Rectal smooth muscle tissue (tissue), 1 donor: ENCODE measurements at regions not wholly inside any gene's neighbourhood (a gene's known extent, or its start where the extent isn't known, plus 50 kb on each side); places are given as distances from the start of the nearest gene placed in this dataset.

ENCODE experiments used
- H3K27ac ChIP-seq: one replicate; pipeline ENCODE4 v1.7.0; 2013; ENCODE audit warnings: low read depth, low read length, inconsistent platforms
- H3K27me3 ChIP-seq: one replicate; pipeline ENCODE4 v1.7.0; 2013; ENCODE audit warnings: low read length; ENCODE audit not compliant: control insufficient read depth, insufficient read depth
- H3K36me3 ChIP-seq: one replicate; pipeline ENCODE4 v1.7.0; 2013; ENCODE audit warnings: low read length; ENCODE audit not compliant: control insufficient read depth, insufficient read depth
- H3K4me1 ChIP-seq: one replicate; pipeline ENCODE4 v1.7.0; 2013; ENCODE audit warnings: low read length; ENCODE audit not compliant: control insufficient read depth, insufficient read depth
- H3K4me3 ChIP-seq: one replicate; pipeline ENCODE4 v1.7.0; 2013; ENCODE audit warnings: low read length
- H3K9ac ChIP-seq: one replicate; pipeline ENCODE4 v1.7.0; 2013; ENCODE audit warnings: low read length

DNA sequence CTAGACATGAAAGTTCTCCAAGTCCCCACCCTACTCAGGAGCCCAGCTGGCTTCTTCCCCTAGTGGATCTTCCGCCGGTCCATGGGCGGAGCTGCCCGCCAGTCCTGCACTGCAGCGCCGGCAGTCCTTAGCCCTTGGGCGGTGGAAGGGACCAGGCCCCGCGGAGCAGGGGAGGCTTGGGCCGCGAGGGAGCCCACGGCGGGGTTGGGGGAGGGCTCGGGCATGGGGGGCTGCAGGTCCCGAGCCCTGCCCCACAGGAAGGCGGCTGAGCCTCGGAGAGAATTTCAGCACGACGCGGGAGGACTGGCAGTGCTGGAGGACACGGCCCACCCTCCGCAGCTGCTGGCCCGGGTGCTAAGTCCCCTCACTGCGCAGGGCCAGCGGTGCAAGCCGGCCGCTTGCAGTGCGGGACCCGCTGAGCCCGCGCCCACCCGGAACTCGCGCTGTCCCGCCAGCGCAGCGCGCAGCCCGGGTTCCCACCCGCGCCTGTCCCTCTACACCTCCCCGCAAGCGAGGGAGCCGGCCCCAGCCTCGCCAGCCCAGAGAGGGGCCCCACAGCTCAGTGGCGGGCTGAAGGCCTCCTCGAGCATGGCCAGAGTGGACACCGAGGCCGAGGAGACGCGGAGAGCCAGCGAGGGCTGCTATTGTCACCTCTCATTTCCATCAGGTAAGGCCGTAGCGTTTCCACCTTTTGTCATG is 1398.6 kb downstream of the MRPL39 start:
- Histone ChIP-seq H3K27me3 (no peaks in the 10 kb centered on the region), H3K4me3 (no peak overlapping the region), H3K27ac (no peak overlapping the region), H3K36me3 (no peaks in the 10 kb centered on the region), H3K4me1 (no peaks in the 10 kb centered on the region), H3K9ac (no peak overlapping the region)

DNA sequence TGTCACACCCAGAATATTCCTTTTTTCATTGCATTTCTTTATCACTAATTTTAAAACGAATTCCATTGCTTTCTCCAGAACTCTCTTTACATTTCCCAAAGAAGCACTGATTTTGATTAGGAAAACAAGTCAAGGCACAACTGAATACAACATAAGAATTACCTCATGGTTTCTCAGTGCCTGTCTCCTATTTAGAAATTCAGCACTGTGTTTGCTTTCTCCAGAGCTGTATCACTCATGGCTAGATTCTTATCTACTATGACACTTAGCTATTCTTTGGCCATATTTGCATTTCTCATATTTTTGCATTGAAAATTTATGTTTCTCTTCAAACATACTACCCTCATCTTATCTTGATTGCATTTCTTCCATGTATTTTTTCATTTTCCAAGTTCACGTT is 1402.0 kb downstream of the MRPL39 start:
- Histone ChIP-seq H3K27ac (no peak overlapping the region), H3K9ac (no peak overlapping the region), H3K4me3 (no peak overlapping the region), H3K27me3 (no peaks in the 10 kb centered on the region), H3K4me1 (no peaks in the 10 kb centered on the region), H3K36me3 (no peaks in the 10 kb centered on the region)

DNA sequence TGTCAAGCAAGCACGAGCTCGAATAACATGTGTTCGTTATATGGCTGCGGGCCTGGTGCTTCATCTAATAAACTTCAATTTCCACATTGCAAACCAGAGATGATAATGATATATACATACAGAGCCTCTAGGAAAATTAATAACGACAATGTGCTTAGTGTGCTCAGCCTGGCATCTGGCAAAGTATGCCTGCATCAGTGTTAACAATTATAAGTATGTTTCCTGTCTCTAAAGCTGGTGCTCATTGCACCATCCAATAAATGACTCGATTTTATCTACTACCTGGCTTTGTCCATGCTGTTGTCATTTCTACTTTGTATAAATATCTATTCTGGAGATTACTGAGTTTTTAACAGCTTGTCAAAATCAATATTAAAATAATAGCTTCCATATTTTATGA is 1402.6 kb downstream of the MRPL39 start:
- no peak overlapping the region for H3K4me3 ChIP-seq
- H3K4me1 ChIP-seq, result no peaks in the 10 kb centered on the region
- H3K27me3 ChIP-seq, result no peaks in the 10 kb centered on the region
- H3K36me3 ChIP-seq, result no peaks in the 10 kb centered on the region
- no peak overlapping the region for H3K9ac ChIP-seq
- H3K27ac ChIP-seq, result no peak overlapping the region

DNA sequence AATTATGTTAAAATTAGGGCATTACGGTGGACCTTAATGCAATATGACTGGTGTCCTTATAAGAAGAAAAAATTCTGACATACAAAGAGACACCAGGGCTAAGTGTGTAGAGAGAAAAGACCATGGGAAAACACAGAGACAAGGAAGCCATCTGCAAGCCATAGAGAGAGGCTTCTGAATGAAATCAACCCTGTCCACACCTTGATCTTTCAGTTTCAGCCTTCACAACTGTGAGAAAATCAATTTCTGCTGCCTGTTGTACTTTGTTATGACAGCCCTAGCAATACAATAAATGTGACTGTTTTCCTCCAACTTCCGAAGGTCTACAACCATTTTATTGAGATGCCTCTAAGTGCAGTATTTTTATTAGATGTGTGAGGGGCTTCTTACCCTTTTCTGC is 1407.2 kb downstream of the MRPL39 start:
- H3K27me3 ChIP-seq, result no peaks in the 10 kb centered on the region
- H3K27ac ChIP-seq, result no peak overlapping the region
- H3K4me1 ChIP-seq, result no peaks in the 10 kb centered on the region
- no peak overlapping the region for H3K9ac ChIP-seq
- H3K4me3 ChIP-seq, result no peak overlapping the region
- H3K36me3 ChIP-seq, result no peaks in the 10 kb centered on the region

DNA sequence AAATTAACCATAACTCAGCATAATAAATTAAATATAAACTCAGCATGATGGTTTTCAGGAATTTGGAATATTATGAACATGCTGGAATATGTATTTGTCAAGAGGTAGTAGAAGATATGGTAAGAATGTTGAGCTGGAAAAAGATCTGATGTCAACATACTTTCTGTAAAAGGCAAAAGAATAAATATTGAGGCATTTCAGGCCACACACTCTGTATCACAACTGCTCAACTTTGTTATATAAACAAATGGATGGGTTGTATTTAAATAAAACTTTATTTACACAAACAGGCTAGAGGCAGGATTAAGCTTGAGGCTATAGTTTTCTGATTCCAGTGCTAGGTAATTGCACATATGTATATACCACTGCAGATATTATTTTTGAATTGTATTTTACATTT is 1409.4 kb downstream of the MRPL39 start:
- Histone ChIP-seq H3K27ac (no peak overlapping the region), H3K36me3 (no peaks in the 10 kb centered on the region), H3K4me3 (no peak overlapping the region), H3K4me1 (no peaks in the 10 kb centered on the region), H3K27me3 (no peaks in the 10 kb centered on the region), H3K9ac (no peak overlapping the region)

DNA sequence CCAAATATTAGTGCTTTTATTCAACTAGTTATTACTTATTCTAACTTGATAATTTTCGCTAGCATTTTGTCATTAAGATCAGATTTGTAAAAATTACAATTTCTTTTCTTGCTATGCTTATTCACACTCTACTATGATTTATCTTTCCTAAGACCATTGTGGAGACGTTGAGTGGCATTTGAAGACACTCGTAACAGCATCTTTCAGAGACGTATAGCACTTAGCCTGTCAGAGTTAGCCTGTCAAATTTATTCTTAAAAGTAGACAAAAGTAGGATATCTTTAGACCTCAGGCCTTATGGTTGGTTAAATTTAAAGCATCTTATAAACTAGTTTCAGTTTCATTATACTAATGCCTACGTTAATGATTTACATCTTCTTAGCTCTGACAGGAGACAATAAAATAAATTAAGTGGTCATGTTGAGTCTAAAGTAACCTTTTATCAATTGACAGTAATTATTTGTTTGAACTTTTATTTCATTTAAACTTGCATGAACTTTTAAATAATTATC is 1410.1 kb downstream of the MRPL39 start:
- no peak overlapping the region for H3K27ac ChIP-seq
- H3K4me1 ChIP-seq, result no peaks in the 10 kb centered on the region
- H3K27me3 ChIP-seq, result no peaks in the 10 kb centered on the region
- H3K36me3 ChIP-seq, result no peaks in the 10 kb centered on the region
- no peak overlapping the region for H3K9ac ChIP-seq
- no peak overlapping the region for H3K4me3 ChIP-seq

DNA sequence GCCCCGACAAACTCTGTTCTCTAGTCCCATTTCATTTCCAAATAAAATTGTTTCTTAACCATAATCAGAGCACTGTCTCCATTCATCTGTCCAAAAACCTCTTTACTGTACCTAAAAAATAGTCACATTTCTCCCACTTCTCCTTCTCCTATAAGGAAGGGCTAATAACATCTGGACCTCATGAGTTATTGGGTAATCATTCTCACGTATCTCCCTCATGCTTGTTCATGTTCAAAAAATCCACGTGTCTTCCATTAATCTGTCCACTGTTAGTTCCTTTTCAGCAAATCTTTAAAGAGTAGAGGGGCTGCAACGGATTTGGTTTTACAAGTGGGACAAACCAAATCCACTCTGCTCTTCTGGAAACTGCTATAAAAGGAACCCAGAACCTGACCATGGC is 1418.8 kb downstream of the MRPL39 start:
- H3K27me3 ChIP-seq, result no peaks in the 10 kb centered on the region
- H3K4me1 ChIP-seq, result no peaks in the 10 kb centered on the region
- no peak overlapping the region for H3K4me3 ChIP-seq
- H3K27ac ChIP-seq, result no peak overlapping the region
- H3K36me3 ChIP-seq, result no peaks in the 10 kb centered on the region
- H3K9ac ChIP-seq, result no peak overlapping the region

DNA sequence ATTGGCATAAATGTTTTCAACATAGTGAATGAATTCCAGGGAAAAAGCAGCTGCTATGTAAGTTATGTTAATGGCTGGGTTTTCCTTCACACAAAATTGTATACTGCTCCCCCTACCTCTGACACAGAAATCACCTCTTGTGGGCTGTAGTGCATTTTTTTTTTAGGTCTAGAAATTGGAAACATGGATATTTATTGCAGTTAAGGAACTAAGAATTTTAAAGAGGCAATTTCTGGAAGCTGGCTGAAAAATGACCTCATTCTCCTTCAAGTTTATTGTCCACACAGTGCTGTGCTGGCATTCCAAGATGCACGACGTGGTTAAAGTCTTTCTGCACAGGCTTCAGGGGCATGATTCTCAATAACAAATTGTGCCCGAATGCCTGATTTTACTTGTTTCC is 1424.2 kb downstream of the MRPL39 start:
- no peaks in the 10 kb centered on the region for H3K4me1 ChIP-seq
- H3K9ac ChIP-seq, result no peak overlapping the region
- no peak overlapping the region for H3K4me3 ChIP-seq
- H3K36me3 ChIP-seq, result no peaks in the 10 kb centered on the region
- H3K27ac ChIP-seq, result no peak overlapping the region
- no peaks in the 10 kb centered on the region for H3K27me3 ChIP-seq

DNA sequence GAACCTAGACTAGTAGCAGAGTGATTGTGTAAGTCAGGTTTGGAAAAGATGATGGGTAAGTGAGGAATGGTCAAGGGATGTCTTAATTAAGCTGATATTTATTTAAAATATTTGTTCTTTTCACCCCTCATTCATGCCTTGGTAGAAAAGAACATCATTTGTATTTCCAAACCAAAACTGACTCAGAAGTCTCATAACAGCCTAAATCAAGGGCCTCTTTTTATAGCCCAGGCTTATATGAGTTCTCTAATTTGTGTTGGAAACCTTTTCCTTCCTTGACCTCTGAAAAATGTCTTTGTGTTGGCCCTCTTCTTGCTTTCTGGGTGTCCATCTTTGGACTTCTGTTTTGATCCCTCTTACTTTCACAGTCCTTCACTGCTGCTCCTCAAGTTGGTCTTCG is 1428.2 kb downstream of the MRPL39 start:
- Histone ChIP-seq H3K4me3 (no peak overlapping the region), H3K9ac (no peak overlapping the region), H3K27ac (no peak overlapping the region), H3K36me3 (no peaks in the 10 kb centered on the region), H3K4me1 (no peaks in the 10 kb centered on the region), H3K27me3 (no peaks in the 10 kb centered on the region)

DNA sequence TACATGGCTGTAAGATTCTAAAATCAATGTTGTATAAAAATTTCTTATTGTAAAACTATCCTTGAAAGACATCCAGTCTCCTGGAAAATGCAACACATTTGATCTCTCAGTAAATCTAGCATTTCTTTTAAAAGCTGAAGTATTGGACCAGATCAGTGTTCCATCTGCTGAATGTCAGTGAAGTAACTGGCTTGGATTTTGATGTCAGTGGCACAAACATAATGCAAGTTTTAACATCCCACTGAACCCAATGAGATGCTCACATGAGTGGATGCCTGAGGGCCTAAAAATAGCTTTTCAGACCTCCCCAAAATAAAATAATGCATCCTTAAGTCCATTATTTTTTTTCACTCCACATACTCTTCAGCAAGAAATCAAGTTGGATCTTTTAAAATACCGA is 1432.2 kb downstream of the MRPL39 start:
- Histone ChIP-seq H3K27ac (no peak overlapping the region), H3K4me3 (no peak overlapping the region), H3K36me3 (no peaks in the 10 kb centered on the region), H3K4me1 (no peaks in the 10 kb centered on the region), H3K9ac (no peak overlapping the region), H3K27me3 (no peaks in the 10 kb centered on the region)

DNA sequence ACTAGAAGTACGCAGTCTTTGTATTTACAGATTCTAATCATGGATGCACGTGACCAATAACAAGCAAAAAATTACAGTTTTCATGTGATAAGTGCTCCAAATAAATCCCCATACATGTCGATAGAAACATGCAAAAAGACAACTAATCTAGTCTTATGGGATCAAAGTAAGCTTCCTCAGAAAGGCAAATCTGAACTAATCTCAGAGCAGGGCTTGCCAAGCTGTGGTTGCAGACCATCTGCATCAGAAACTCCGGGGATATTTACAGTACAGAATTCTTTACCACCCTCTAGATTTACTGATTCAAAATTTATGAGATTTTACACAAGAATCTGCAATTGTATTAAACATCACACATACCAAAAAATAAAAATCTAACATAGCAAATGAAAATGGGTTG is 1435.5 kb downstream of the MRPL39 start:
- Histone ChIP-seq H3K27ac (no peak overlapping the region), H3K4me3 (no peak overlapping the region), H3K4me1 (no peaks in the 10 kb centered on the region), H3K9ac (no peak overlapping the region), H3K27me3 (no peaks in the 10 kb centered on the region), H3K36me3 (no peaks in the 10 kb centered on the region)

DNA sequence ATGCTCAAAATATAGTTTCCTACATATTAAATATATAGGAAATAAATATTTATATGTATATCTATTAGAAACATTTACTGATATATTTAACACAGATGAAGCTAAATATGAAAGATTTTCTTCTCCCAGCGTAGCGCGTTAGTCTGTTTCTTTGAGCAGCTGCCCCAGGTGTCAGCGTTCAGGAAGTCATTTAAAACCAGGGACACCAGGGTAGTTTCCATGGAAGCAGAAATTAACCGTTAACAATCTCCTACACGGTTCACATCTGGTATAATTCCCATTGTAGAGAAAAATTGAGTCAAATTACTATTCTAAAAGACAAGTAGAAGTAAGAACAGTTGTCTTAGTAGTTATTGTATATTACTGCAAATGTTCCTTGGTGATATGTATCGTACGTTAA is 1443.7 kb downstream of the MRPL39 start:
- no peaks in the 10 kb centered on the region for H3K36me3 ChIP-seq
- no peaks in the 10 kb centered on the region for H3K27me3 ChIP-seq
- no peak overlapping the region for H3K4me3 ChIP-seq
- no peaks in the 10 kb centered on the region for H3K4me1 ChIP-seq
- H3K9ac ChIP-seq, result no peak overlapping the region
- no peak overlapping the region for H3K27ac ChIP-seq

DNA sequence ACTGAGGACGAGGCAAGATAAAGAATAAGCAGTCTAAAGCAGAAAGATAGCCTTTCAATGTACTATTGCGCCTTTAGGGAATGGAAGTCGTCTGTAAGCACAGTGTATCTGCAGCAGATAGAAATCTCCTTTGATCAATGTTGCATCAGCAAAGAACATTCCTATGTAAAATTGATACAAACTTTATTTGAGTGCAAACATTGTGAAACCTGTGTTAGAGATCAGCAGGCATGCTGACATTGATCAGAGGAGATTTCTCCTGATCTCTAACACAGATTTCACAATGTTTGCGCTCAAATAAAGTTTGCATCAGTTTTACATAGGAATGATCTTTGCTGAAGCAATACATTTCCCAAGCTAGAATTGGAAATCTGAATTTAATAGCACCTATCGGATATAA is 1446.8 kb downstream of the MRPL39 start:
- H3K27ac ChIP-seq, result no peak overlapping the region
- H3K9ac ChIP-seq, result no peak overlapping the region
- H3K27me3 ChIP-seq, result no peaks in the 10 kb centered on the region
- no peaks in the 10 kb centered on the region for H3K4me1 ChIP-seq
- no peaks in the 10 kb centered on the region for H3K36me3 ChIP-seq
- H3K4me3 ChIP-seq, result no peak overlapping the region
